ENCODE measurements at regions not wholly inside any gene's neighbourhood (a gene's known extent, or its start where the extent isn't known, plus 50 kb on each side); places are given as distances from the start of the nearest gene placed in this dataset.

DNA sequence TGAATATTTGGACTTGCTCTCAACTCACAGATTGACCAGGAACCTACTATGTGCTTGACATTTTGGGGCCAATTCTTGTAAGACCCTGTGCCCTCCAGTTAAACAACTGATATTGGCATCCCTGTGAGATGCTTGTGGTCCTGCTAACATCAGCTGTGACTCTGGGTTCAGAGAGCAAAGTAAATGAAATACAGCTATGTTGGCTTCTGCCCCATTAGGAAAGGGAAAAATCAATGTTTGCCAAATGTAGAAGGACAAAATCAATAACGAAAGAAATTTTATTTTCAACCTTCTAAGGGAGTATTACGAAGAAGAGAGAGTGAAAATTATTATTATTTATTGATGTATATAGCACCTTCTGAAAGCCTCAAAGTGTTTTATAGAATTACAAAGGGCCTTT lies 266.9 kb upstream of the ARID1B start:
- TF ChIP-seq, protein P1, sequence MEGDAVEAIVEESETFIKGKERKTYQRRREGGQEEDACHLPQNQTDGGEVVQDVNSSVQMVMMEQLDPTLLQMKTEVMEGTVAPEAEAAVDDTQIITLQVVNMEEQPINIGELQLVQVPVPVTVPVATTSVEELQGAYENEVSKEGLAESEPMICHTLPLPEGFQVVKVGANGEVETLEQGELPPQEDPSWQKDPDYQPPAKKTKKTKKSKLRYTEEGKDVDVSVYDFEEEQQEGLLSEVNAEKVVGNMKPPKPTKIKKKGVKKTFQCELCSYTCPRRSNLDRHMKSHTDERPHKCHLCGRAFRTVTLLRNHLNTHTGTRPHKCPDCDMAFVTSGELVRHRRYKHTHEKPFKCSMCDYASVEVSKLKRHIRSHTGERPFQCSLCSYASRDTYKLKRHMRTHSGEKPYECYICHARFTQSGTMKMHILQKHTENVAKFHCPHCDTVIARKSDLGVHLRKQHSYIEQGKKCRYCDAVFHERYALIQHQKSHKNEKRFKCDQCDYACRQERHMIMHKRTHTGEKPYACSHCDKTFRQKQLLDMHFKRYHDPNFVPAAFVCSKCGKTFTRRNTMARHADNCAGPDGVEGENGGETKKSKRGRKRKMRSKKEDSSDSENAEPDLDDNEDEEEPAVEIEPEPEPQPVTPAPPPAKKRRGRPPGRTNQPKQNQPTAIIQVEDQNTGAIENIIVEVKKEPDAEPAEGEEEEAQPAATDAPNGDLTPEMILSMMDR (IDR thresholded peaks at IDR 0.05; ENCODE audit: low read depth, low read length), result no peak
- TF ChIP-seq POLR2A (IDR thresholded peaks at IDR 0.05; ENCODE audit: extremely low read depth, insufficient read length) (no peak), MYC (IDR thresholded peaks at IDR 0.05; ENCODE audit: low read depth, low read length) (no peak)
